ENCODE measurements at regions not wholly inside any gene's neighbourhood (a gene's known extent, or its start where the extent isn't known, plus 50 kb on each side); places are given as distances from the start of the nearest gene placed in this dataset.

DNA sequence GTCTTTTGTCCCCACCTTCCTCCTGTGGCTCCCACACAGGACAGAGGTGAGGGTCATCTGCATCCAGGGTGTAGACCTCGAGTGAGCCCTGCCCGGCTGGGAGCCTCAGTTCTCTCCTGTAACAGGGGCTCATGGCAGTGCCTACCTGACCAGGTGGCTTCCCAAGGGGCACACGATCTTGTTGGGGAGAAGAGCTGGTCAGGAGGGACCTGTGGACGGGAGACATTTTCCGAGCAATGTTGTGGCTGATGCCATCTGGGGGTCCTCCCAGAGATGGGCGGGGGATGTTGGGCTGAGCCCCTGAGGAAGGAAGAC, 51.9 kb downstream of the CEBPB start:
- DNase-seq (ENCODE audit: low read depth): no peak

DNA sequence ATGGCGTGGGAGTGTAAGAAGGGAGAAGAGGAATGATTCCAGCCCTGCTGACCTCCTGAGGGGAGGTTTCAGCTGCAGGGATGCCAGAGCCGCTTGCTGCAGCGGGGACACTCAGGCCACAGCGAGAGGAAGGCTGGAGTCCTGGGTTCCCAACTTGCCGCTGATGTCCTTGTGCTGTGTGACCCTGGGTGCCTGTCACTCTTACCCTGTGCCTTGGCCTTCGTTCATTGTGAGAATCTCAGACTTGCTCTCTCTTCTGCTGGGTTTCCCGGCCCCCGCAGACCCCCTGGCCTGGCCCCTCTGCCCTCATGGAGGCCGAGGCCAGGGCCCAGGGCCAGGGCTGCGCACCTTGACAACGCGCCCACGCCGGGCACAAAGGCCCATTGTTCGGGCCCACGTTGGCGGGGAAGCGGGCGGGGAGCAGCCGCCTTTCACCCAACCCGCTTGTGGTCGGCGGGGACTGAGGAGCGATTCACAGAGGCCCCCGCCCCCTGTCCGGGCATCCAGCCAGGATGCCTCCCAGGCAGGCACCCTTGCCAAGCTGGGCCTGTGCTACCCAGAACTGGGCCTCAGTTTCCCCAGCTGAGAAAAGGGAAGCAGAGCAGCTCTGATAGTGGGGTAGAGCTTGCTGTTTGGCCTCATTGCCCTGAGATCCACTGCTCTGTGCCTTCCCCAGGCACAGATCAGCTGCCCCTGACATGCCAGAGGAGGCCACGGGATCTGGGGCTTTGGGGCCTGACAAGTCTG, 52.4 kb downstream of the CEBPB start:
- no peak for DNase-seq (ENCODE audit: low read depth)

DNA sequence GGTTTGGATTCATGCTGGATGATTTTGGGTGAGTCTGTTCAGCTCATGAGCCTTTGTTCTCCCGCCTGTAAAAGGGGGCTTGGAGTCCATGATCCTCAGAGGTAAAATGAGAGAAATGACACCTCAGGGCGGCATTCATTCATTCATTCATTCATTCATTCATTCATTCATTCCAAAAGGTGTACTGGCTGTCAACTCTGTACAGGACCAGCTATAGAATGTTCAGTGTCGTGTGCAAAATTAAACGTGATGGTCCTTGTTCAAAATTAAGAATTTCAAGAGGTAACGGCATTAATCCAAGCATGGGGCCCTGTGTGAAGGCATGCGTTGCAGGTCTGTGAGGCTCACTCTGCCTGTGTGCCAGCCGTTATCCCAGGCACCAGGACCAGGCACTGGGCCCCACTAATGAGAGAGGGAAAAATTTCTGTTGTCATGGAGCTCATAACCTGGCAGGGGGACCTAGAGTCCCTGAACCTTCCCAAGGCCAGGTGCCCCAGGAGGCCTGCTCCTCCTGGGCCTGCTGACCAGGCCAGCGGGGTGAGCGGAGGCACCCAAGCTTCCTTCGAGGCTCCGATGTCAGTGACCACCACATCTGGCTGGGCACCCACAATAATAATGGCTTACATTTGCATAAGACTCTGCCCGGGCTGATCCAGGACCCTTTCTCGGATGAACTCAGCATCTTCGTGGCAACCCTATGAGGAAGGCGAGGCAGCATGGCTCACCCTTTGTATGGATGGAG, 53.2 kb downstream of the CEBPB start:
- DNase-seq (ENCODE audit: low read depth): no peak

DNA sequence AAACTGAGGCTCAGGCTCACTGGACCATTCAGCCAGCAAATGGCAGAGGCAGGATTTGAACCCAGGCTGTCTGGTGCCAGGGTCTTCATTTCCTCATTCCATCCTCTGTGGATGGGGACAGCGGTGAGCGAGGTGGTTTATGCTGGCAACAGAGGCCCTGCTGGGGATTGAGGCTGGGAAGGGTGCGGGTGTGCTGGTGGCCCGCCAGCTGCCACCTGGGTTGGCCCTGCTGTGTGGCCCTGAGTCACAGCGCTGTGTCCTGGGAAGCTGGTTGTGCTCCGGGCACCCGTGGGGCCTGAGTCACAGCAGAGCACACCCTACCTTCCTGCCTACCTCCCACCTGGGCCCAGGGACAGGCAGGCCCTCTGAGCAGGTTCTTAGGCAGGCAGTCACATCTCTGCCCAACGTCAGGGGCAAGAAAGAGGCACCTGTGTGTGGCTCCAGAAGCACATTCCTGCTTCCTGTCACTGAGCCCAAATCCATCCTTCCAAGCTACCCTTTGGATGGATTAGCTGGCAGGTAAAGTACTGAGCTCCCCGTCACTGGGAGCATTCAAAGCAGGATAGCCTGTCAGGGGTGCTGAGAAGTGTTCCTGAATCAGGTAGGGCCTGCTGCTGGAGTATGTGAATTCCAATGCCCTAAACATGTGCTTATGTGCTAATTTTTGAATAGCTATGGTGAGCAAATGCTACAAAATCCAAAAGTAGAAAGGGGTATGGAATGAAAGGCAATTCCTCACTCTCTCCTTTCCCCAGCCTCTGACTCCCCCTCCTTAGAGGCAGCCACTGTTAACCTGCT, 53.9 kb downstream of the CEBPB start:
- DNase-seq (ENCODE audit: low read depth): no peak

DNA sequence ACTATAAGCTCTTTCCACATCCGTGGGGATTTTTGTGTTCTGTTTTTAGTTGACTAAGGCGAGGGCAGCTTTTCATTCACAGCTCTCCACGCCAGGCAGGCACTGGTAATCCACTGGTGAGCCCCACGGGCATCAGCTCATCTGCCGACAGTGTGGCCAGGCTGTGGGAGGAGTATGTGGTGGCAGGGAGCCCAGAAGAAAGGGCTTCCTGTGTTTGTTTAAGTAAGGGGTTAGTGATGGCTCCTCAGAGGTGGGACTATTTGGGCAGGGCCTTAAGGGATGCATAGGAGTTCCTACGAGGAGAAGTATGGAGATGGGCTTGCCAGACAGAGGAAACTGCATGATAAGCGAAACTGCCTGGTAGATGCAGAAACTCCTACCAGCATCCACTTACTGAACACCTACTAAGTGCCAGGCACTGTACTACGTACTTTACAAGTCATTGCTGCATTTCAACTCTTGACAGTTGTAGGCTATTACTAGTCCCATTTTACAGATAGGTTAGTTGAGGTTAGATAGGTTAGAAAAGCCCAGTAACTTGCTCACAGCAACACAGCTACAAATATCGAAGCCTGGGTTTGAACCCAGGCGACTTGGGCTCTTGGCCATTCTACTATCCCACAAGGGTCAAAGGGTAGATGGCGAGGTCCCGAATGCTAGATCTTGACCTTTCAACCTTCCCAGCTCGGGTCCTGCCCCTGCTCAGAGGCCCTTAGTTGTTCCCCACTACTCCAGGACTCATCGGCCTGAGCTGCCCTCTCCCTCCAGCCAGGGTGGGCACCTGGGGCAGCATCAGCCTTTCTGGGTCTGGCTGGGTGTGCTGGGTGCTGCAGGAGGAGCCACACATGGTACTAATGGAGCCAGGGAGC, 55.1 kb downstream of the CEBPB start:
- DNase-seq (ENCODE audit: low read depth): no peak

DNA sequence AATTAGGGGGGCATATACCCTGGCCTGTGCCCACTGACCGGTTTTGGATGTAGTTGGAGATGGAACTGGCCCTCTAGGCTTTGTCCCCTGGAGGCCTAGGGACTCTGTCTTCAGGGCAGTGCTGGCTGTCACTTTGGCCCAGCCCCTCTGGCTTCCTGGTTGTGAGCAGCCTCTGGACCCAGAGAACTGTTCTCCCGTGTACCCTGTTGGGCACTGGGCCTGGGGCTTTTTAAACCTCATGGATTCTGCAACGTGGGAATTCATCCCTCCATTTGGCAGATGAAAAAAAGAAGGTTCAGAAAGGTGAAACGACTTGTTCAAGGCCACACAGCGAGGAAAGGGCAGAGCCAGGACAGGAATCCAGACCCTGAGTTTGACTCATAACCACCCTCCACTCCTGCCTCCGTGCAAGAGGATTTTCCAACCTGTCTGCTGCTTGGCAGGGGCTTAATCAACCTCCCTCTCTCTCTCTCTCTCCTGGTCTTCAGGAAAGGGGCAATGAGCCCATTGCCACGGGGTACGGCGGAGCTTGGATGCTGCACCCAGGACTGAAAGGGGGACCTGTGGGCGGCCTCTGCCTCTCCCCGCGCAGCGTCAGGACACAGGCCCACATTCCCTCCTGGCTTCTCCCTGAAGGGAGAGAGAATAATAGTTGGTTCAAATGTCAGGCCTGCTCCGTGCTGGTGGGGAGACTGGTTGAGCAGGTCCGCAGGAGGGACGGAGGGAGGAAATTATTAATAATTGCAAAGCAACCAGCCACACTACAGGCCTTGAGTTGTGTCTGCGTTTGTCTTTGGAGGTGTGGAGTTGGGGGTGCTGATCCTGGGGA, 56.0 kb downstream of the CEBPB start:
- DNase-seq (ENCODE audit: low read depth): no peak

DNA sequence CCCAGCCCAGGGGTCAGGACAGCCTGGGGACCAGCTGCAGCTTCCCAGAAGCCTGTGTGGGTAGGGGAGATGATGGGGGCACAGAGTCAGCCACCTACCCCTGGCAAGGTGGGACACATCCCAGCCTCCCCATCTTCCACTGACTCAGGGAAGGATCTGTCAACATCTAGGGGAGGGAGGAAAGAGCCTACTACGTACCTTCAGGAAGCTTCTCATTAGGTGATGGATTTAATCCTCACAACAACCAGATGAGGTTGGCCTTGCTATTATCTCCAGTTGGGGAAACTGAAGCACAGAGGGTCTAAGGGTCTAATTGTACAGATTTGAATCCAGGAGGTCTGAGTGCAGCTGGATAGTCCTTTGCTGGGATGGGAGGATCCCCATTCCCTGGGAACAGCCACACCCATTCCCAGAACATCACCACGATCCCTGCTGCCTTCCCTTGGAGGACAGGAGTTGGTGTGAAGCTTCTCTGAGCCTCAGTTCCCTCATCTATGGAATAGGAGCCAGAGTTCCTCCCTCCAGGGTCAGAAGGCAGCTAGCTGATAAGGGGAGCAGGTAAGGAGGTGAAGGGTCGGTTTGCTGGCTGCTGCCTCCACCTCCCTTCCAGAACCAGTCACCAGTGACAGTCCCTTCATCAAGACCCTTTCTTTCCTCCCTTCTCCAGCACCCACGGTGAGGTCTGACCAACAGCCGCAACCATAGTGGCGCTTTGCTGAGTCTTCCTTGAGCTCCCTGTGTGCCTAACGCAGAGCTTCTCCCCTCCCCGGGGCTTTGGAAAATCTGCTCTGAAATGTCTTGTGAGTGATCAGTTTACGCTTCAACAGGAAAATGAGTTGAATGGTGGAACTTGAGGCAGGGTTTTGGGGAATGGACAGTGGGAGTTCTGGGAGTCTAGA, 56.8 kb downstream of the CEBPB start:
- DNase-seq (ENCODE audit: low read depth): no peak

DNA sequence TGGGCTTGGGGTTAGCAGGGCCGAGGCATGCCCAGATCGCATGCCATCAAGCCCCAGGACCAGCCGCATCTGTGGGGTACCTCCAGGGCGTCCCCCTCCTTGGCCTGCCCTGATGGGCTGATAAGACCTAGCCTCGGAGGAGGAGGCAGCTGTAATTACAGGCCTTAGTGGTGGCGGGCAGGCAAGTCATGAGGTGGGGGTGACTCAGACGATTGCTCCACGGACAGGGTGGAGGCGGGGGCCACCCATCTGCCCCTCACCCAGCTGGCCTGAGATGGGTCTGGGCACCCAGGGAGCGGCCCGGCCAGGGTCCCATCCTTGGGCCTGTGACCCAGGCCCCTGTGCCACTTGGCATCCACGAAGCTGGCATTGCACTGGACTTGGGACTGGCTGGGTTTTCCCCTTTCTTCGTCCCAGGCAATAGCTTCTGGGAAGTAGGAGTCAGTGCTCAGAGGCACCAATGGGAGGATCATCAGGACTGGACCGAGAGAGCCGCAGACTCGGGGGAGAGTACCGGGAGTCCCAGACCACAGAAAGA, 57.5 kb downstream of the CEBPB start:
- no peak for DNase-seq (ENCODE audit: low read depth)

DNA sequence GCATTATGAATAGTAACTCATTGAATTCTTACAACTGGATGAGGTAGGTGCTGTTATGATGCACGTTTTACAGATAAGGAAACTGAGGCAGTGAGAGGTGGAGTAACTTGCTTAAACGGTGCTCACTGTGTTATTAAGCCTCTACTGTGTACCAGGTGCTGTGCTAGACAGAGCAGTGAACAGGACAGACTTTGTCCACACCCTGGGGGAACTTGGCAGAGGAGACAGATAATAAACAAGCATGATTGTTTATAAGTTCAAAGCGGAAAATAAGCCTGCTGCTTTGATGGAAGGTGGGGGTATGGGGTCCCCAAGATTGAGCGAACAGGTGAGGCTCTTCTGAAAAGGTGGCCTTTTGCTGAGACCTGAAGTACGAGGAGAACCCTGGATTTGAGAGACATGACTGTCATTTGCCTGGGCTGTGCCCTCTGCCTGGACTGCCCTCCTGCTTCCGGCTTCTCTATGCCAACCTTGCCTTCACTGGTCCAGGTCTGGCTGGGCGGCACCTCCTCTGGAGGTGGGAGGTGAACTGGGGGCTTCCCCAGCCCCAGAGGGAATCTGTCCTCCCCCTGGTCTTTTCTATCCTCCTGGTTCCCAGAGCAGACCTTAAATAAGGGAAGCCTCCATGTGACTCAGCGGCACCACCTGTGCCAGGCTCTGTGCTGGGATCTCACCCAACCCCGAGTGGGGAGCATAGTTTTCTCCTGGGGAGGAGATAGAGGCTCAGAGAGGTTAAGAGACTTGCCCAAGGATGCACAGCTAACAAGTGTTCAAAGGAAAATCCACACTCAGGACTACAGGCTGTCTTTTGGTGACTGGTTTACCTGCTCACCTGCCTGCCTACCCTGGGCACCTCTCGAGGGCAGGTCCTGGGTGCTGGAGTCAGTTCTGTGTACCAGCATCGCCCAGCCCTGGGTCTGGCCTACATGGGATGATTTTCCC, 59.1 kb downstream of the CEBPB start:
- no peak for DNase-seq (ENCODE audit: low read depth)

DNA sequence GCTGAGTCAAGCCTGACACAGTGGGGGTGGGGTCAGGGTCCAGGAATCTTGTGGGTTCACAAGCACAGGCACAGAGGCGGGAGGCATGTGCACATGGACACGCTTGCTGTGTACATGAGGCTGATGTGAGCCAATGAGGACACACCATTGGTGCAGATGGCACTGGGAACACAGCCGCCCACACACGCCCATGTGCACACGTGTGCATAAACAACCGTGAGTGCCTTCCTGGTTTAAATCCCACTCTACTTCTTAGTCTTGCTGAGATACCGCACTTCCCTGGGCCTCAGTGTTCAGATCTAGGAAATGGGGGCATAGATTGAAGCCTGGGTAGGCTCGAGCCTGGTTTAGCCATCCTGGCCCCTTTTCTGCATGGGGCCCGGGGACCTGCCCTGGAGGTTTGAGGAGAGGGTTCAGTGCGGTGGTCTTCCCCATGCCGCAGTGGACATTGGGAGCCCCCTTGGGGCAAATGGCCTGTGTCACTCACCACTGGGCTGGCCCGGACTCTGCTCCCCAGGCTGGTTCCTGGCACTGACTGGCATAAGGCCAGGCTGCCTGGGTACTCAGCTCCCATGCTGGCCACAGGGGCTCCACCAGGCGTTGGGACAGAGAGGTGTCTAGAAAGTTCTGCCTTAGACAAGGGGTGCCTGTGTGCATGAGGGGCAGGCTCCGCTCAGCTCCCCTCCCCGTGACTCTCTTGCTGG, 60.2 kb downstream of the CEBPB start:
- no peak for DNase-seq (ENCODE audit: low read depth)

DNA sequence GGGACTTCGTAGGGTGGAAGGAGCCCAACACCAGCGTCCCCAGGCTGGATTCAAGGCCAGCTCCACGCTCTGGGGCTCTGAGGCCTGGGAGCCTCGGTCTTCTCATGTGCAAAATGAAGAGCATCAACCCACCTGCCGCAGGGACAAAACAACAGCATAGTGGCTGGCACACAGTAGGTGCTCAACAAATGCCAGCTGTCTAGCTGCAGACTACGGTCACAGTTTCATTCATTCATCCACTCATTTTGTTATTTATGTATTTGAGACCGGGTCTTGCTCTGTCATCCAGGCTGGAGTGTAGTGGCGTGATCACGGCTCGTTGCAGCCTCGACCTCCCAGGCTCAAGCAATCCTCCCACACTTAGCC, 60.7 kb downstream of the CEBPB start:
- DNase-seq (ENCODE audit: low read depth): no peak

DNA sequence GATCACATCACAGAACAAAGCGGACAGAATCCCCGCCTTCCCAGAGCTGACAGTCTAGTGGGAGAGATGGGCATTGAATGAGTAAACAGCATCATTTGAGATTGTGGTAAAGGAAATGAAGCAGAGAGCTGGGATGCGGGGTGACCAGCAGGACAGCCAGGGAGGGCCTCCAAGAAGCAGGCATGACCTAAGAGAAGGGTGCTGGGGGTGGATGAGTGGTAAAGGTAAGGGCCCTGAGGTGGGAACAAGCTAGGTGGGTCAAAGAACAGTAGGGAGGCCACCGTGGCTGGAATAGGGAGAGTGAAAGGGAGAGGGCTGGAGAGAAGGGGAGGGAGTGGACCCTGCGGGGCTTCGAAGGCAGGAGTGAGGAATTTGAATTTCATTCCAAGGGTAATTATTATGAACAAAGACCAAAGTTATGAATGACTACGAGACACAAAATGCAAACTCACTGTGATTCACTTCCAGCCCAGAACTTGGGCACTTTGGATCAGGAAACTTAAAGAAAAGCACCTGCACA, 61.4 kb downstream of the CEBPB start:
- no peak for DNase-seq (ENCODE audit: low read depth)

DNA sequence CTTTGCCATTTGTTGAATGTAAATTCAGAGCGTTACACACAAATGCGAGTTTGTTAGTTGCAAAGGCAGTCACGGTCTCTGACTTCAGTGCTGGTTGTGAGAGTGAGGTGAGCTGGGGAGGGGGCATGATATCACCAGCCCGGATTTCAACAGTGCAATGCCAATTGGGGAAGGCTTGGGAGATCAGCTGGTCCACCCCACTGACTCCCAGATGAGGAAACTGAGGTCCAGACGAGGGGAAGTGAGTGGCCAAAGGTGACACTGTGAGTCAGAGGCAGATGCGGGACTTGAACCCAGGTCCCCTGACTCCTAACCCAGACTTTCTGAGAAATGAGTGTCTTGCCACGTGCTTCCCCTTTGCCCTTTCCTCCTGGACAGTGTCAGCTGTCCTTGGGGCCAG, 62.1 kb downstream of the CEBPB start:
- no peak for DNase-seq (ENCODE audit: low read depth)

DNA sequence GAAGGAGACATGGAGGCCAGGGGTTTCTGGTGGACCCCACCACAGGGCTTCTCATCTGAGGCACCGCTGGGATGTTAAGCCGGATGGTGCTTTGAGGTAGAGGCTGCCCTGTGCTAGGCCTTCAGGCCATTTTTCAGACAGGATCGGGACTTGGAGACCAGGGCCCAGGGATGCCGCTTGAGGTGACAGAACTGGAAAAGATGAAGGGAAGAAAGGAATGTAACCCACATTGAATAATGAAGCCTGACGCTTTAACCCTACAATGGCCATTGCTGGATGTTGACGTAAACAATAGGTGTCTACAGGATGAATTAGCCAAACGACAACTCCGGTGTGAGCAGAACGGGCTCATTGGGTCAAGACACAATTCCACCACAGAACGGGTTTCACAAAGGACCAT, 62.5 kb downstream of the CEBPB start:
- DNase-seq (ENCODE audit: low read depth): no peak

DNA sequence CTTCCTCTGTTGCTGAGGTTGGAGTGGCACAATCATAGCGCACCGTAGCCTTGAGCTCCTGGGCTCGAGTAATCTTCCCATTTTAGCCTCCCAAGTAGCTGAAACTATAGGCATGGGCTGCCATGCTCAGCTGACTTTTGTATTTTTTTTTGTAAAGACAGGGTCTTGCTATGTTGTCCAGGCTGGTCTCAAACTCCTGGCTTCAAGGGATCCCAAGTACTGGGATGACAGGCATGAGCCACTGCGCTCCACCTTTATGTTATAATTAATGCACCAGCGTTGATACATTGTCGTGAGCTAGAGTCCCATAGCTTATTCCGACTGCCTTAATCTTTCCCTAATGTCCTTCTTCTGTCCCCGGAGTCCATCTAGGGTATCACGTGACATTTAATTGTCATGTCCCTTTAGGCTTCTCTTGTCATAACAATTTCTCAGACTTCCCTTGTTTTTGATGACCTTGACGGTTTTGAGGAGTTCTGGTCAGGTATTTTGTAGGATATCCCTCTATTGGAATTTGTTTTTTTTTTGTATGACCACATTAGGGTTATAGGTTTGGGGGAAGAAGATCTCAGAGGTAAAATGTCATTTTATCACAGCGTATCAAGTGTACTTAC, 63.9 kb downstream of the CEBPB start:
- no peak for DNase-seq (ENCODE audit: low read depth)

DNA sequence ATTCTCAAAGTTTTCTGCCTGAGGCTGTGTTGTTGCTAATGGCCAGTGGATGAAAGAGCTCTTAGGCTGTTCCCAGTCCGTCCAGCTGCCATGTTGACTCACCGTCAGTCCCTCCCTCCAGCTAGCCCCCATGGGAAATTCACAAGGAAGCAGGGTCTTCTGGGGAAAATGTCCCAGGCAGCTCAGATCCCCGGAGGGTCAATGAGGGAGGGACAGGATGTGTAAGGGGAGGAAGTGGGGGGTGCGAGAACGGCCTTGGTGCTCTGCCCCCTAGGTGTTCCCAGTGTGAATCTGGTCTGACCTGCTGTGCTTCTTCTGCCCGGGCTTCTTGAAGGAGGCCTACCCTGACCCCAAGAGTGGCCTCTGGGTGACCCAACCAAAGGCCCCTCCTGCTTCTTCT, 65.9 kb downstream of the CEBPB start:
- no peak for DNase-seq (ENCODE audit: low read depth)

DNA sequence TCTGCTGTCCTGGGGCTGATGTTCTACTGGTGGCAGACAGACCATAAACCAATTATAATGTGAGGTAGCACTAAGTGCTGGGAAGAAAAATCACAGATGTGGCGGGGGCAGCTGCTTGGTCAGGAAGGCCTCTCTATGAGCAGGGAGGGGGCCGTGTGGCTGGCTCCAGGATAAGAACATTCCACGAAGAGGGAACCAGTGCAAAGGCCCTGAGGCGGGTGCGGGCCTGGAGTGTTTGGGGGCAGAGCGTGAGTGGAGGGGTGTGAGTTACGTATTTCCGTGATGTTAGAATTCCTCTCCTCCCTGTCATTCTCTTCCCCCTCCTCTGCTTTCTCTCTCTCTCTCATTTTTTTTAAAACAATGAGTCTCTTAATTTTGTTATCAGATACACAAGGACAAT, 67.2 kb downstream of the CEBPB start:
- DNase-seq (ENCODE audit: low read depth): no peak

Data from activated gamma-delta T cell treated with anti-CD3 and anti-CD28 coated beads, Interleukin-2, amount 50 U/mL, for 16 hours (primary cell).